Mammary epithelial cell (primary cell): ENCODE measurements at regions not wholly inside any gene's neighbourhood (a gene's known extent, or its start where the extent isn't known, plus 50 kb on each side); places are given as distances from the start of the nearest gene placed in this dataset.

Experiments used
- CTCF ChIP-seq, 2 donors: IDR thresholded peaks in 1 of 2; conservative IDR thresholded peaks in 1 of 2; 2 replicates each; pipeline ENCODE4 v1.5.1; 2011 to 2012; ENCODE audit warnings: inconsistent platforms in 2 of 2, low read length in 2 of 2, mild to moderate bottlenecking in 2 of 2, control low read depth in 1 of 2, low read depth in 1 of 2; ENCODE audit not compliant: insufficient read depth in 1 of 2; ENCODE audit errors: extremely low read depth in 1 of 2
- EZH2 ChIP-seq: IDR thresholded peaks from 2 replicates; pipeline ENCODE4 v1.6.1; 2012; ENCODE audit warnings: low read length, inconsistent platforms, borderline replicate concordance

- TF ChIP-seq CTCF (conservative IDR thresholded peaks at IDR 0.05 in 1 of 2, IDR thresholded peaks at IDR 0.05 in 1 of 2; ENCODE audit: extremely low read depth in 1 of 2, insufficient read depth in 1 of 2, low read depth in 1 of 2, low read length in 2 of 2) (no peak), EZH2 (no peak)
These were observed 175.0 kb upstream of the TMEM45B start for GRCh38 chr11:129640671-129641070.
